ENCODE measurements at regions not wholly inside any gene's neighbourhood (a gene's known extent, or its start where the extent isn't known, plus 50 kb on each side); places are given as distances from the start of the nearest gene placed in this dataset.
"Not testable (repeated sequence)": the region's sequence is repeated elsewhere in the genome, so short reads cannot be mapped to it uniquely, and the experiment has no call there.

- DNase-seq: no peak
Observed at GRCh38 chr3:107939691-107940442, 151.0 kb downstream of the CD47 start.

- peak; percentile 53 for DNase-seq
Observed at GRCh38 chr3:107938143-107938542, 152.7 kb downstream of the CD47 start.

- DNase-seq: no peak
Observed at GRCh38 chr3:107934808-107935207, 156.0 kb downstream of the CD47 start.

GRCh38 chr3:107933450-107933849, 157.4 kb downstream of the CD47 start:
- DNase-seq: no peak

GRCh38 chr3:107931326-107931725, 159.5 kb downstream of the CD47 start:
- DNase-seq: peak; percentile 38

GRCh38 chr3:107929088-107929487, 161.7 kb downstream of the CD47 start:
- DNase-seq: no peak

GRCh38 chr3:107928084-107928445, 162.8 kb downstream of the CD47 start:
- DNase-seq: peak; percentile 38

- peak; percentile 73 for DNase-seq
Observed at GRCh38 chr3:107927361-107928083, 163.3 kb downstream of the CD47 start.

- DNase-seq: peak; percentile 16
Observed at GRCh38 chr3:107925851-107926250, 165.0 kb downstream of the CD47 start.

- no peak for DNase-seq
Observed at GRCh38 chr3:107921038-107921437, 169.8 kb downstream of the CD47 start.

GRCh38 chr3:107920538-107920937, 170.3 kb downstream of the CD47 start:
- DNase-seq: no peak

- no peak for DNase-seq
Observed at GRCh38 chr3:107919239-107919638, 171.6 kb downstream of the CD47 start.

GRCh38 chr3:107916171-107916570, 174.7 kb downstream of the CD47 start:
- DNase-seq: no peak

GRCh38 chr3:107915706-107916105, 175.1 kb downstream of the CD47 start:
- DNase-seq: peak; percentile 40

GRCh38 chr3:107913701-107914100, 177.1 kb downstream of the CD47 start:
- peak; percentile 94 for DNase-seq

- DNase-seq: no peak
Observed at GRCh38 chr3:107911337-107912000, 179.4 kb downstream of the CD47 start.

GRCh38 chr3:107910713-107911259, 180.0 kb downstream of the CD47 start:
- DNase-seq: peak; percentile 67

GRCh38 chr3:107909583-107909982, 181.2 kb downstream of the CD47 start:
- DNase-seq: not testable (repeated sequence)

- peak; percentile 54 for DNase-seq
Observed at GRCh38 chr3:107907996-107908395, 182.8 kb downstream of the CD47 start.

- DNase-seq: no peak
Observed at GRCh38 chr3:107904536-107905066, 186.2 kb downstream of the CD47 start.

- no peak for DNase-seq
Observed at GRCh38 chr3:107899990-107900651, 190.7 kb downstream of the CD47 start.

- no peak for DNase-seq
Observed at GRCh38 chr3:107897471-107898061, 193.3 kb downstream of the CD47 start.
